ENCODE measurements at regions not wholly inside any gene's neighbourhood (a gene's known extent, or its start where the extent isn't known, plus 50 kb on each side); places are given as distances from the start of the nearest gene placed in this dataset.

DNA sequence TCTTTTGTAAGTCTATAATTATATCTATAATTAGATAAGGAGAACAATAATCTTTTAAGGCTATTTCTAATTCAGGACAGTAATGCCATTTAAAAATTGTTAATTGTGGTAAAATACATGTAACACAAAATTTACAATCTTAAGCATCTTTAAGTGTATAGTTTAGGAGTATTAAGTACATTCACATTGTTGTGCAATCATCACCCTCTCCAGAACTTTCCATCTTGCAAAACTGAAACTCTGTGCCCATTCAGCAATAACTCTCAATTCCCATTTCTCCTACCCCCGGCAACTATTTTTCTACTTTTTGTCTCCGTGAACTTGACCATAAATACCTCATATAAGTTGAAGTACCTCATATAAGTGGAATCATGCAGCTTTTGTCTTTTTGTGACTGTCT is 93.9 kb upstream of the KCNA3 start:
- DNase-seq (ENCODE audit: low read depth) = no peak
- TF ChIP-seq, protein P1, sequence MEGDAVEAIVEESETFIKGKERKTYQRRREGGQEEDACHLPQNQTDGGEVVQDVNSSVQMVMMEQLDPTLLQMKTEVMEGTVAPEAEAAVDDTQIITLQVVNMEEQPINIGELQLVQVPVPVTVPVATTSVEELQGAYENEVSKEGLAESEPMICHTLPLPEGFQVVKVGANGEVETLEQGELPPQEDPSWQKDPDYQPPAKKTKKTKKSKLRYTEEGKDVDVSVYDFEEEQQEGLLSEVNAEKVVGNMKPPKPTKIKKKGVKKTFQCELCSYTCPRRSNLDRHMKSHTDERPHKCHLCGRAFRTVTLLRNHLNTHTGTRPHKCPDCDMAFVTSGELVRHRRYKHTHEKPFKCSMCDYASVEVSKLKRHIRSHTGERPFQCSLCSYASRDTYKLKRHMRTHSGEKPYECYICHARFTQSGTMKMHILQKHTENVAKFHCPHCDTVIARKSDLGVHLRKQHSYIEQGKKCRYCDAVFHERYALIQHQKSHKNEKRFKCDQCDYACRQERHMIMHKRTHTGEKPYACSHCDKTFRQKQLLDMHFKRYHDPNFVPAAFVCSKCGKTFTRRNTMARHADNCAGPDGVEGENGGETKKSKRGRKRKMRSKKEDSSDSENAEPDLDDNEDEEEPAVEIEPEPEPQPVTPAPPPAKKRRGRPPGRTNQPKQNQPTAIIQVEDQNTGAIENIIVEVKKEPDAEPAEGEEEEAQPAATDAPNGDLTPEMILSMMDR (conservative IDR thresholded peaks at IDR 0.05; ENCODE audit: low read depth, low read length) = no peak
- no peak overlapping the region for H3K4me3 ChIP-seq (ENCODE audit: low read depth, low read length)

DNA sequence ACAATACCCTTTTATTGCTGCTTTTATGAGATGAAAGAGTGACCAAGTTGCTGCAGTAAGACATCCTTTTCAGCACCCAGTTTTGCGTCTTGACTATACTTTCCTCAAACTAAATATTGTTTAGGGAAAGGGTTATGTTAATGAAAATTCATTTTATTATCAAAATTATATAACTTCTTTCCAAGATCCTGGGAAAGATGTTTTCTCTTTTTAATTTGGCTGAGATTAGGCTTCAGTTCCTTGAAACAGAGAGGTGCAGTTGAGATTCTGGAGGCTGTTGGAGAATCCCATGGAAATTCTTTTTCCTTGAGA is 91.6 kb upstream of the KCNA3 start:
- DNase-seq (ENCODE audit: low read depth) = no peak
- TF ChIP-seq, protein P1 (conservative IDR thresholded peaks at IDR 0.05; ENCODE audit: low read depth, low read length) = no peak
- H3K4me3 ChIP-seq (ENCODE audit: low read depth, low read length) = no peak overlapping the region

DNA sequence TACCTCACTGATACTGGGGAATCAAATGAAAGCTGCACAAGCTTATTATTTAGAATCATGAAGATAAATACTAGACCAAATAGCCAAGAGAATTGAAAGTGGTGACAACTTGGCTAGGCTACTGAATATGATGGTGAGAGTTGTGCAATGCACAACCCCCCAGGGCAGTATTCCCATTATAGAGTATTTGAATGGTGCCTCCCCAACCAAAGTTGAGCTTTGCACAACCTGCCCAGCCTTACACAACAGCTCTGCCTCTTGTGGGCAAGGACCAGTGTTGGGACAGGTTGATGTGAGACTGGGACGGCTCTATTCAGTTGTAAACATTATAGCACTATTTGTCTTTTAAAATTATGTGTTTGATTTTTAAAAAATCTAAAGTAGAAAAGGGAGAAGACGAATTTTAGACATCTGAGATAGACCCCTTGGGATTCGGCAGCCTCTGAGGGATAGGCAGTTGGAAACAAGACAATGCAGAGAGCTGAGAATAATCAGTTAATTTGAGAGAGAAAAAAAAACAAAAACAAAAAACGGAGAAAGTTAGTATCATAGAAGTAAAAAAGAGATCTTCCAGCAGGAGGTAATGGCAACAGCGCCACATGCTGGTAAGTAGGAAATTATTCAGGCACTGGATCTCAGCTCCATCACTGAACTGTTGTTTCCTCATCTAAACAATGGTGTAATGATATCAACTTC is 91.0 kb upstream of the KCNA3 start:
- TF ChIP-seq, protein P1 (conservative IDR thresholded peaks at IDR 0.05; ENCODE audit: low read depth, low read length) = peak; percentile 82
- no peak for DNase-seq (ENCODE audit: low read depth)
- no peak overlapping the region for H3K4me3 ChIP-seq (ENCODE audit: low read depth, low read length)

- TF ChIP-seq, protein P1 (conservative IDR thresholded peaks at IDR 0.05; ENCODE audit: low read depth, low read length) = no peak
- H3K4me3 ChIP-seq (ENCODE audit: low read depth, low read length) = no peak overlapping the region
- no peak for DNase-seq (ENCODE audit: low read depth)
Observed at GRCh38 chr1:110763149-110763548, 88.4 kb upstream of the KCNA3 start.

GRCh38 chr1:110760321-110760720 is 85.6 kb upstream of the KCNA3 start:
- TF ChIP-seq, protein P1 (conservative IDR thresholded peaks at IDR 0.05; ENCODE audit: low read depth, low read length) = no peak
- DNase-seq (ENCODE audit: low read depth) = no peak
- no peak overlapping the region for H3K4me3 ChIP-seq (ENCODE audit: low read depth, low read length)

DNA sequence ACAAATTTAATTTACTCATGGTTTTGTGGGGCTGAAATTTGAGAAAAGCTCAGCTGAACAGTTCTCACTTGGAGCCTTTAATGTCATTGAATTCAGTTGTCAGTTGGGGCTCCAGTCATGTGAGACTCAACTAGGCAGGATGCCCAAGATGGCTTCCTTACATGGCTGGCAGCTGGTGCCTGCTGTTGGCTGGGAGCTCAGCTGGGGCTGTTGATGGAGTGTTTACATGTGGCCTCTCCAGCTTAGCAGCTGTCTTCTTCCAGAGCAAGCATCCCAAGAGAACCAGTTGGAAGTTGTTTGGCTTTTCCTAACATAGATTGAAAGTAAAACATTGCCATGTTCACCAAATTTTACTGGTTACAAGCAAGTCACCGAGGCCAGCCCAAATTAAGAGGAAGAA is 81.8 kb upstream of the KCNA3 start:
- TF ChIP-seq, protein P1 (conservative IDR thresholded peaks at IDR 0.05; ENCODE audit: low read depth, low read length) = no peak
- DNase-seq (ENCODE audit: low read depth) = no peak
- no peak overlapping the region for H3K4me3 ChIP-seq (ENCODE audit: low read depth, low read length)

All from epithelial cell of proximal tubule (primary cell).